ENCODE measurements at regions not wholly inside any gene's neighbourhood (a gene's known extent, or its start where the extent isn't known, plus 50 kb on each side); places are given as distances from the start of the nearest gene placed in this dataset.

DNA sequence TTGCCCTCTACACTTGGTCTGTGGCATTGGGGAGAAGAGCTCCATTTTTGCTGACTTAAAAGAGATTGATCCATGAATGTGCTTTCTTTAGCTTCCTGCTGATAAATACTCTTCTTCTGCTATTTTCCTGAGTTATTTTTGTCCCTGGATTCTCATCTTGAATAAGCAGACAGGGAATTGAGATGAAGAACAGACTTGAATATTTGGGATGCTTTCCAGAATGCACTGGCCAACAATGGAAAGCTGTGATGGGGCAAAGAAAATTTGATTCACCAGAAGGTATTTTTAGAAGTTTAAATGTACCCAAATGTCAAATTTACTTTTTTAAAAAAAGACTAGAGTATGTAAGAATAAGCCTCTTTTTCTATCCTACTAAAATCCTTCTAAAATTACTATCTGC lies 309.9 kb upstream of the PPP1R2C start:
- DNase-seq (ENCODE audit: low spot score), result no peak
- no peaks in the 10 kb centered on the region for H3K36me3 ChIP-seq (ENCODE audit: control insufficient read depth in 4 of 4, insufficient read depth in 3 of 4, low read depth in 1 of 4, low read length in 3 of 4)
- H3K4me3 ChIP-seq (ENCODE audit: low read depth in 1 of 3, low read length in 3 of 3), result no peak overlapping the region
- H3K27ac ChIP-seq (ENCODE audit: low read depth in 1 of 2, low read length in 2 of 2), result no peak overlapping the region
- no peaks in the 10 kb centered on the region for H3K27me3 ChIP-seq (ENCODE audit: control insufficient read depth in 4 of 4, insufficient read depth in 4 of 4, low read length in 3 of 4)
- no peaks in the 10 kb centered on the region for H3K4me1 ChIP-seq (ENCODE audit: control insufficient read depth in 4 of 4, insufficient read depth in 4 of 4, low read length in 3 of 4)
- no peak for TF ChIP-seq TAF1 (conservative IDR thresholded peaks at IDR 0.05)
- TF ChIP-seq, protein P1, sequence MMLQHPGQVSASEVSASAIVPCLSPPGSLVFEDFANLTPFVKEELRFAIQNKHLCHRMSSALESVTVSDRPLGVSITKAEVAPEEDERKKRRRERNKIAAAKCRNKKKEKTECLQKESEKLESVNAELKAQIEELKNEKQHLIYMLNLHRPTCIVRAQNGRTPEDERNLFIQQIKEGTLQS (IDR thresholded peaks at IDR 0.05), result no peak
- no peak for TF ChIP-seq HNF4G (IDR thresholded peaks at IDR 0.05)
- TF ChIP-seq YY1 (IDR thresholded peaks at IDR 0.05), result no peak
- no peak for TF ChIP-seq RXRA (IDR thresholded peaks at IDR 0.05)
- no peak for TF ChIP-seq ZBTB33 (IDR thresholded peaks at IDR 0.05)
- peaks cover 0 to 2% (median 0%) of the 10 kb centered on the region in 4 donors for H3K9me3 ChIP-seq (ENCODE audit: control insufficient read depth in 4 of 4, low read length in 3 of 4)
- H3K9ac ChIP-seq (ENCODE audit: low read depth in 1 of 2, low read length in 2 of 2), result no peak overlapping the region

- no peaks in the 10 kb centered on the region for H3K4me1 ChIP-seq (ENCODE audit: control insufficient read depth in 4 of 4, insufficient read depth in 4 of 4, low read length in 3 of 4)
- no peak overlapping the region for H3K9ac ChIP-seq (ENCODE audit: low read depth in 1 of 2, low read length in 2 of 2)
- TF ChIP-seq, protein P2, sequence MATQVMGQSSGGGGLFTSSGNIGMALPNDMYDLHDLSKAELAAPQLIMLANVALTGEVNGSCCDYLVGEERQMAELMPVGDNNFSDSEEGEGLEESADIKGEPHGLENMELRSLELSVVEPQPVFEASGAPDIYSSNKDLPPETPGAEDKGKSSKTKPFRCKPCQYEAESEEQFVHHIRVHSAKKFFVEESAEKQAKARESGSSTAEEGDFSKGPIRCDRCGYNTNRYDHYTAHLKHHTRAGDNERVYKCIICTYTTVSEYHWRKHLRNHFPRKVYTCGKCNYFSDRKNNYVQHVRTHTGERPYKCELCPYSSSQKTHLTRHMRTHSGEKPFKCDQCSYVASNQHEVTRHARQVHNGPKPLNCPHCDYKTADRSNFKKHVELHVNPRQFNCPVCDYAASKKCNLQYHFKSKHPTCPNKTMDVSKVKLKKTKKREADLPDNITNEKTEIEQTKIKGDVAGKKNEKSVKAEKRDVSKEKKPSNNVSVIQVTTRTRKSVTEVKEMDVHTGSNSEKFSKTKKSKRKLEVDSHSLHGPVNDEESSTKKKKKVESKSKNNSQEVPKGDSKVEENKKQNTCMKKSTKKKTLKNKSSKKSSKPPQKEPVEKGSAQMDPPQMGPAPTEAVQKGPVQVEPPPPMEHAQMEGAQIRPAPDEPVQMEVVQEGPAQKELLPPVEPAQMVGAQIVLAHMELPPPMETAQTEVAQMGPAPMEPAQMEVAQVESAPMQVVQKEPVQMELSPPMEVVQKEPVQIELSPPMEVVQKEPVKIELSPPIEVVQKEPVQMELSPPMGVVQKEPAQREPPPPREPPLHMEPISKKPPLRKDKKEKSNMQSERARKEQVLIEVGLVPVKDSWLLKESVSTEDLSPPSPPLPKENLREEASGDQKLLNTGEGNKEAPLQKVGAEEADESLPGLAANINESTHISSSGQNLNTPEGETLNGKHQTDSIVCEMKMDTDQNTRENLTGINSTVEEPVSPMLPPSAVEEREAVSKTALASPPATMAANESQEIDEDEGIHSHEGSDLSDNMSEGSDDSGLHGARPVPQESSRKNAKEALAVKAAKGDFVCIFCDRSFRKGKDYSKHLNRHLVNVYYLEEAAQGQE (IDR thresholded peaks at IDR 0.05), result no peak
- no peak for TF ChIP-seq EGR1 (IDR thresholded peaks at IDR 0.05; ENCODE audit: low read depth in 2 of 2)
- no peak for TF ChIP-seq JUND (IDR thresholded peaks at IDR 0.05)
- TF ChIP-seq RAD21 (IDR thresholded peaks at IDR 0.05), result no peak
- TF ChIP-seq TAF1 (conservative IDR thresholded peaks at IDR 0.05), result no peak
- TF ChIP-seq YY1 (IDR thresholded peaks at IDR 0.05), result no peak
- no peak for TF ChIP-seq MAX (IDR thresholded peaks at IDR 0.05)
- TF ChIP-seq HNF4A (conservative IDR thresholded peaks at IDR 0.05), result no peak
- no peak for TF ChIP-seq NR2F2 (IDR thresholded peaks at IDR 0.05)
- no peak for TF ChIP-seq GABPA (IDR thresholded peaks at IDR 0.05 in 1 of 2, conservative IDR thresholded peaks at IDR 0.05 in 1 of 2)
- no peak for TF ChIP-seq CTCF (IDR thresholded peaks at IDR 0.05; ENCODE audit: low read depth, low read length, missing input control)
- TF ChIP-seq ZBTB33 (IDR thresholded peaks at IDR 0.05), result no peak
- no peak for TF ChIP-seq FOXA1 (IDR thresholded peaks at IDR 0.05)
- no peak for TF ChIP-seq RXRA (IDR thresholded peaks at IDR 0.05)
- no peak for TF ChIP-seq FOXA2 (IDR thresholded peaks at IDR 0.05)
- no peak for TF ChIP-seq SP1 (IDR thresholded peaks at IDR 0.05)
- no peak for TF ChIP-seq HNF4G (IDR thresholded peaks at IDR 0.05)
- TF ChIP-seq, protein P1 (IDR thresholded peaks at IDR 0.05), result no peak
- no peak overlapping the region for H3K27ac ChIP-seq (ENCODE audit: low read depth in 1 of 2, low read length in 2 of 2)
- WGBS, result 59% methylated on average over 2 of the region's 2 CpGs
- no peak overlapping the region for H3K4me3 ChIP-seq (ENCODE audit: low read depth in 1 of 3, low read length in 3 of 3)
- no peak for DNase-seq (ENCODE audit: low spot score)
- no peaks in the 10 kb centered on the region for H3K36me3 ChIP-seq (ENCODE audit: control insufficient read depth in 4 of 4, insufficient read depth in 3 of 4, low read depth in 1 of 4, low read length in 3 of 4)
- no peaks in the 10 kb centered on the region for H3K27me3 ChIP-seq (ENCODE audit: control insufficient read depth in 4 of 4, insufficient read depth in 4 of 4, low read length in 3 of 4)
- H3K9me3 ChIP-seq (ENCODE audit: control insufficient read depth in 4 of 4, low read length in 3 of 4), result no peaks in the 10 kb centered on the region
Measured at GRCh38 chrX:43096830-43097229, 318.9 kb upstream of the PPP1R2C start.

All from liver (tissue), 8 donors.